ENCODE measurements at regions not wholly inside any gene's neighbourhood (a gene's known extent, or its start where the extent isn't known, plus 50 kb on each side); places are given as distances from the start of the nearest gene placed in this dataset.
"Not testable (repeated sequence)": the region's sequence is repeated elsewhere in the genome, so short reads cannot be mapped to it uniquely, and the experiment has no call there.

DNA sequence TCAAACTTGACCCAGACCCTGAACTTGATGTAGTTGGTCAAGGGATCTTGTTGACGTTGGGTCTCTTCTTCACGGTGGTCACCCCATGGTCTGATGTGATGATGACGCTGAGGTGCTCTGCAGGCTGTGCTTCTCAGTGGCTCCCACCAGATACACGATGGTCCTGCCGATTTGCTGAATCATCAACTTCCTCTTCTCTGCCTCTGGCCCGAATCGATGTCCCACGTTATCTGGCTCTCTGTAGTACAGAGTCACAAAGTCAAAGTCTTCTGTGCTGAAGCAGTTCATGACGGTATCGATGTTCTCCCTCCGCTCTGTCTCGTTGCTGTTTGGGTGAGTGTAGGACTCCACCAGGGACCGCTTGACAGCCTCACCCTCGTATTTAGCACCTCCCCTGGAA, 58.5 kb upstream of the ZNF195 start:
- DNase-seq = not testable (repeated sequence)

DNA sequence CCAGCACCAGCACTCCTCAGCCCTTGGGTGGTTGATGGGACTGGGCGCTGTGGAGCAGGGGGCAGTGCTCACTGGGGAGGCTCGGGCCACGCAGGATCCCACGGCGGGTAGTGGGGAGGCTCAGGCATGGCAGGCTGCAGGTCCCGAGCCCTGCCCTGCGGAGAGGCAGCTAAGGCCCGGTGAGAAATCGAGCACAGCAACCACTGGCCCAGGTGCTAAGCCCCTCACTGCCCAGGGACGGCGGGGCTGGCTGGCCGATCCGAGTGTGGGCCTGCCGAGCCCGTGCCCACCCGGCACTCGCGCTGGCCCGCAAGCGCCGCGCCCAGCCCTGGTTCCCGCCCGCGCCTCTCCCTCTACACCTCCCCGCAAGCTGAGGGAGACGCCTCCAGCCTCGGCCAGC, 56.0 kb upstream of the ZNF195 start:
- no peak for DNase-seq

DNA sequence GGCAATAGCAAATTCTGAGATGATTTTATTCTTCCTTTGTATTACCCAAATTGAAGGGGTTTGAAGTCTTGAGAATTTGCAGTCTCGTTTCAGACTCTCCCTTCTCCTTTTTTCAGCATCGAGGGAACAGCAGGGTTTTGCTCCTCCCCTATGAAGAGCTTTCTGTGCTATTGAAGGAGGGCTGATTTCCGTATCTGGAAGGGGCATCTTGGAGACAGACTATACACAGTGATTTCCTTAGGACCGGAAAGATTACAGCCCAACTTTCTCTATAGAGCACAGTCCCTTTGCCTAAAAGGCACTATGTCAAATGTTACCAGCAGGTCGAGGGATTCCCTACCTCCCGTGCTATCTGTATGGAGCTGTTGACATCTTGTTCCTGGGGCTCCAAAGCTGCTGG, 50.2 kb upstream of the ZNF195 start:
- not testable (repeated sequence) for DNase-seq

Data from activated CD8-positive, alpha-beta memory T cell treated with anti-CD3 and anti-CD28 coated beads, Interleukin-2, amount 50 U/mL, for 4 hours (primary cell).